Activated T-cell treated with anti-CD3 and anti-CD28 coated beads, Interleukin-2, amount 50 U/mL, for 24 hours (primary cell): ENCODE measurements at regions not wholly inside any gene's neighbourhood (a gene's known extent, or its start where the extent isn't known, plus 50 kb on each side); places are given as distances from the start of the nearest gene placed in this dataset.

ENCODE experiments used
- DNase-seq: peaks from one replicate; pipeline ENCODE4 v3.0.0-alpha.2; 2020
- H3K27ac Mint-ChIP-seq: 2 replicates; pipeline ENCODE4 v1.8.0; 2020; ENCODE audit warnings: mild to moderate bottlenecking, mixed read lengths
- H3K27me3 Mint-ChIP-seq: 2 replicates; pipeline ENCODE4 v1.8.0; 2020; ENCODE audit warnings: mixed read lengths
- H3K36me3 Mint-ChIP-seq: 2 replicates; pipeline ENCODE4 v1.8.0; 2020; ENCODE audit warnings: low read depth, mixed read lengths
- H3K4me1 Mint-ChIP-seq: 2 replicates; pipeline ENCODE4 v1.8.0; 2020; ENCODE audit warnings: low read depth, mixed read lengths
- H3K4me3 Mint-ChIP-seq: 2 replicates; pipeline ENCODE4 v1.8.0; 2020; ENCODE audit warnings: mild to moderate bottlenecking, moderate library complexity, mixed read lengths
- H3K9me3 Mint-ChIP-seq: 2 replicates; pipeline ENCODE4 v1.8.0; 2020; ENCODE audit warnings: mixed read lengths

- Mint-ChIP-seq H3K36me3 (no peaks in the 10 kb centered on the region), H3K4me3 (no peak overlapping the region)
These were observed 147.3 kb downstream of the B3GNT2 start for GRCh38 chr2:62343206-62343605.

GRCh38 chr2:62340994-62341484 is 145.1 kb downstream of the B3GNT2 start:
- no peaks in the 10 kb centered on the region for H3K9me3 Mint-ChIP-seq
- no peak for DNase-seq
- H3K4me1 Mint-ChIP-seq, result peaks cover 4% of the 10 kb centered on the region
- no peaks in the 10 kb centered on the region for H3K27me3 Mint-ChIP-seq
- H3K4me3 Mint-ChIP-seq, result no peak overlapping the region
- no peaks in the 10 kb centered on the region for H3K36me3 Mint-ChIP-seq
- no peak overlapping the region for H3K27ac Mint-ChIP-seq

More at GRCh38 chr2:62343206-62343605, 147.3 kb downstream of the B3GNT2 start:
- H3K9me3 Mint-ChIP-seq, result no peaks in the 10 kb centered on the region
- DNase-seq, result no peak
- peaks cover 4% of the 10 kb centered on the region for H3K4me1 Mint-ChIP-seq
- no peaks in the 10 kb centered on the region for H3K27me3 Mint-ChIP-seq
- no peak overlapping the region for H3K27ac Mint-ChIP-seq

- H3K27me3 Mint-ChIP-seq, result no peaks in the 10 kb centered on the region
- no peaks in the 10 kb centered on the region for H3K36me3 Mint-ChIP-seq
- no peak for DNase-seq
- H3K9me3 Mint-ChIP-seq, result no peaks in the 10 kb centered on the region
- no peak overlapping the region for H3K27ac Mint-ChIP-seq
- H3K4me1 Mint-ChIP-seq, result peaks cover 4% of the 10 kb centered on the region
- H3K4me3 Mint-ChIP-seq, result no peak overlapping the region
These were observed 143.9 kb downstream of the B3GNT2 start for GRCh38 chr2:62339837-62340236.

GRCh38 chr2:62339413-62339812 is 143.5 kb downstream of the B3GNT2 start:
- no peak overlapping the region for H3K4me3 Mint-ChIP-seq
- no peak overlapping the region for H3K27ac Mint-ChIP-seq
- H3K27me3 Mint-ChIP-seq, result no peaks in the 10 kb centered on the region
- no peaks in the 10 kb centered on the region for H3K36me3 Mint-ChIP-seq
- H3K4me1 Mint-ChIP-seq, result peaks cover 1% of the 10 kb centered on the region
- DNase-seq, result no peak
- H3K9me3 Mint-ChIP-seq, result no peaks in the 10 kb centered on the region

GRCh38 chr2:62338111-62338510 is 142.2 kb downstream of the B3GNT2 start:
- no peaks in the 10 kb centered on the region for H3K27me3 Mint-ChIP-seq
- H3K36me3 Mint-ChIP-seq, result no peaks in the 10 kb centered on the region
- no peak overlapping the region for H3K4me3 Mint-ChIP-seq
- no peak for DNase-seq
- H3K27ac Mint-ChIP-seq, result no peak overlapping the region
- H3K4me1 Mint-ChIP-seq, result no peaks in the 10 kb centered on the region
- H3K9me3 Mint-ChIP-seq, result no peaks in the 10 kb centered on the region

- Mint-ChIP-seq H3K4me1 (no peaks in the 10 kb centered on the region), H3K9me3 (no peaks in the 10 kb centered on the region), H3K4me3 (no peak overlapping the region), H3K27ac (no peak overlapping the region), H3K27me3 (no peaks in the 10 kb centered on the region), H3K36me3 (no peaks in the 10 kb centered on the region)
- no peak for DNase-seq
These were observed 141.5 kb downstream of the B3GNT2 start for GRCh38 chr2:62337403-62337802.

- Mint-ChIP-seq H3K9me3 (no peaks in the 10 kb centered on the region), H3K36me3 (no peaks in the 10 kb centered on the region), H3K27me3 (no peaks in the 10 kb centered on the region), H3K4me3 (no peak overlapping the region), H3K27ac (no peak overlapping the region), H3K4me1 (no peaks in the 10 kb centered on the region)
- DNase-seq, result no peak
These were observed 139.7 kb downstream of the B3GNT2 start for GRCh38 chr2:62335612-62336011.

GRCh38 chr2:62334440-62335058 is 138.6 kb downstream of the B3GNT2 start:
- H3K36me3 Mint-ChIP-seq, result no peaks in the 10 kb centered on the region

GRCh38 chr2:62334009-62334408 is 138.1 kb downstream of the B3GNT2 start:
- Mint-ChIP-seq H3K9me3 (no peaks in the 10 kb centered on the region), H3K36me3 (no peaks in the 10 kb centered on the region), H3K4me1 (no peaks in the 10 kb centered on the region), H3K27me3 (no peaks in the 10 kb centered on the region), H3K4me3 (no peak overlapping the region), H3K27ac (no peak overlapping the region)
- no peak for DNase-seq

More at GRCh38 chr2:62334440-62335058, 138.6 kb downstream of the B3GNT2 start:
- DNase-seq, result no peak
- Mint-ChIP-seq H3K27ac (no peak overlapping the region), H3K27me3 (no peaks in the 10 kb centered on the region), H3K9me3 (no peaks in the 10 kb centered on the region), H3K4me1 (no peaks in the 10 kb centered on the region), H3K4me3 (no peak overlapping the region)

- no peaks in the 10 kb centered on the region for H3K4me1 Mint-ChIP-seq
- no peak overlapping the region for H3K27ac Mint-ChIP-seq
- no peak for DNase-seq
- H3K9me3 Mint-ChIP-seq, result peaks cover 4% of the 10 kb centered on the region
- H3K36me3 Mint-ChIP-seq, result no peaks in the 10 kb centered on the region
- H3K4me3 Mint-ChIP-seq, result no peak overlapping the region
- H3K27me3 Mint-ChIP-seq, result no peaks in the 10 kb centered on the region
These were observed 135.0 kb downstream of the B3GNT2 start for GRCh38 chr2:62330959-62331358.

- Mint-ChIP-seq H3K27ac (no peak overlapping the region), H3K4me1 (no peaks in the 10 kb centered on the region), H3K36me3 (no peaks in the 10 kb centered on the region), H3K27me3 (no peaks in the 10 kb centered on the region), H3K9me3 (peaks cover 13% of the 10 kb centered on the region), H3K4me3 (no peak overlapping the region)
- DNase-seq, result no peak
These were observed 133.9 kb downstream of the B3GNT2 start for GRCh38 chr2:62329797-62330196.

- Mint-ChIP-seq H3K4me1 (peaks cover 5% of the 10 kb centered on the region), H3K27ac (no peak overlapping the region), H3K27me3 (no peaks in the 10 kb centered on the region), H3K36me3 (no peaks in the 10 kb centered on the region), H3K4me3 (no peak overlapping the region), H3K9me3 (peaks cover 16% of the 10 kb centered on the region)
- DNase-seq, result no peak
These were observed 130.8 kb downstream of the B3GNT2 start for GRCh38 chr2:62326735-62327134.

GRCh38 chr2:62325398-62325797 is 129.5 kb downstream of the B3GNT2 start:
- H3K27ac Mint-ChIP-seq, result no peak overlapping the region
- H3K27me3 Mint-ChIP-seq, result no peaks in the 10 kb centered on the region
- no peak overlapping the region for H3K4me3 Mint-ChIP-seq
- no peak for DNase-seq
- peaks cover 13% of the 10 kb centered on the region for H3K4me1 Mint-ChIP-seq
- no peaks in the 10 kb centered on the region for H3K36me3 Mint-ChIP-seq
- peaks cover 16% of the 10 kb centered on the region for H3K9me3 Mint-ChIP-seq

- peaks cover 16% of the 10 kb centered on the region for H3K4me1 Mint-ChIP-seq
These were observed 125.7 kb downstream of the B3GNT2 start for GRCh38 chr2:62321380-62322289.

More at GRCh38 chr2:62321380-62322289, 125.7 kb downstream of the B3GNT2 start:
- DNase-seq, result no peak
- Mint-ChIP-seq H3K27me3 (no peaks in the 10 kb centered on the region), H3K4me3 (no peak overlapping the region), H3K27ac (no peak overlapping the region), H3K9me3 (peaks cover 12% of the 10 kb centered on the region), H3K36me3 (no peaks in the 10 kb centered on the region)
